ENCODE measurements at regions not wholly inside any gene's neighbourhood (a gene's known extent, or its start where the extent isn't known, plus 50 kb on each side); places are given as distances from the start of the nearest gene placed in this dataset.

DNA sequence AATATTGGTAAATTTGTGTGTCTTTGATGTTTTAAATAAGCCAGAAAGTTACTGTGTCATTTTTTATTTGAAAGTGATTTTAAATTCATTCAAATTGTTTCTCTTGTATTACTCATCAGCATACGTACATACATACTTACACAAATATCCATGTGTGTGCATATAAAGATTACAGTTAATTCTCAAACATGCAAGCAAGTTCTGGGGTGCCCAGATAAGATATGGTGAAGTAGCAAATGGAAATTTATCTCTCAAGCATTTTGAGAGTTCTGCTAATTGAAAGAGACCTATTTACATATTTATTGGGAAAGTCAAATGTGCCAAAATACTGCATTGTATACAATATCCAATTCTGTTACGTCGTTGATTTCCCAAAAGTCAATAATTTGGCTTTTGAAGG, 1024.0 kb upstream of the CNTN5 start:
- ChIA-PET CTCF (no interaction called here), POLR2A (no interaction called here)
- 19% methylated on average over 3 of the region's 3 CpGs for WGBS (ENCODE audit: missing lambda C conversion rate)
- Histone ChIP-seq H3K4me3 (no peak overlapping the region), H3K4me2 (no peak overlapping the region), H3K27ac (no peak overlapping the region), H3K4me1 (no peaks in the 10 kb centered on the region), H3K9me3 (no peaks in the 10 kb centered on the region)
- TF ChIP-seq, protein P1, sequence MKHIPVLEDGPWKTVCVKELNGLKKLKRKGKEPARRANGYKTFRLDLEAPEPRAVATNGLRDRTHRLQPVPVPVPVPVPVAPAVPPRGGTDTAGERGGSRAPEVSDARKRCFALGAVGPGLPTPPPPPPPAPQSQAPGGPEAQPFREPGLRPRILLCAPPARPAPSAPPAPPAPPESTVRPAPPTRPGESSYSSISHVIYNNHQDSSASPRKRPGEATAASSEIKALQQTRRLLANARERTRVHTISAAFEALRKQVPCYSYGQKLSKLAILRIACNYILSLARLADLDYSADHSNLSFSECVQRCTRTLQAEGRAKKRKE (CRISPR knock-in tag; IDR thresholded peaks at IDR 0.05; ENCODE audit: low read depth) = no peak
- no peak for TF ChIP-seq ZFP36 (IDR thresholded peaks at IDR 0.05; ENCODE audit: borderline replicate concordance, partially characterized antibody)
- no peak for TF ChIP-seq ZC3H11A (IDR thresholded peaks at IDR 0.05)
- TF ChIP-seq POLR2AphosphoS2 (conservative IDR thresholded peaks at IDR 0.05; ENCODE audit: low read length) = no peak
- no peak for TF ChIP-seq MAFK (IDR thresholded peaks at IDR 0.05; ENCODE audit: partially characterized antibody)
- TF ChIP-seq FOSB (CRISPR knock-in tag; IDR thresholded peaks at IDR 0.05) = no peak
- TF ChIP-seq, protein P2, sequence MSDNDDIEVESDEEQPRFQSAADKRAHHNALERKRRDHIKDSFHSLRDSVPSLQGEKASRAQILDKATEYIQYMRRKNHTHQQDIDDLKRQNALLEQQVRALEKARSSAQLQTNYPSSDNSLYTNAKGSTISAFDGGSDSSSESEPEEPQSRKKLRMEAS (IDR thresholded peaks at IDR 0.05) = no peak
- TF ChIP-seq, protein P3, sequence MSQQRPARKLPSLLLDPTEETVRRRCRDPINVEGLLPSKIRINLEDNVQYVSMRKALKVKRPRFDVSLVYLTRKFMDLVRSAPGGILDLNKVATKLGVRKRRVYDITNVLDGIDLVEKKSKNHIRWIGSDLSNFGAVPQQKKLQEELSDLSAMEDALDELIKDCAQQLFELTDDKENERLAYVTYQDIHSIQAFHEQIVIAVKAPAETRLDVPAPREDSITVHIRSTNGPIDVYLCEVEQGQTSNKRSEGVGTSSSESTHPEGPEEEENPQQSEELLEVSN (IDR thresholded peaks at IDR 0.05; ENCODE audit: borderline replicate concordance, low read depth) = no peak
- TF ChIP-seq CBX8 (IDR thresholded peaks at IDR 0.05) = no peak
- TF ChIP-seq, protein P4, sequence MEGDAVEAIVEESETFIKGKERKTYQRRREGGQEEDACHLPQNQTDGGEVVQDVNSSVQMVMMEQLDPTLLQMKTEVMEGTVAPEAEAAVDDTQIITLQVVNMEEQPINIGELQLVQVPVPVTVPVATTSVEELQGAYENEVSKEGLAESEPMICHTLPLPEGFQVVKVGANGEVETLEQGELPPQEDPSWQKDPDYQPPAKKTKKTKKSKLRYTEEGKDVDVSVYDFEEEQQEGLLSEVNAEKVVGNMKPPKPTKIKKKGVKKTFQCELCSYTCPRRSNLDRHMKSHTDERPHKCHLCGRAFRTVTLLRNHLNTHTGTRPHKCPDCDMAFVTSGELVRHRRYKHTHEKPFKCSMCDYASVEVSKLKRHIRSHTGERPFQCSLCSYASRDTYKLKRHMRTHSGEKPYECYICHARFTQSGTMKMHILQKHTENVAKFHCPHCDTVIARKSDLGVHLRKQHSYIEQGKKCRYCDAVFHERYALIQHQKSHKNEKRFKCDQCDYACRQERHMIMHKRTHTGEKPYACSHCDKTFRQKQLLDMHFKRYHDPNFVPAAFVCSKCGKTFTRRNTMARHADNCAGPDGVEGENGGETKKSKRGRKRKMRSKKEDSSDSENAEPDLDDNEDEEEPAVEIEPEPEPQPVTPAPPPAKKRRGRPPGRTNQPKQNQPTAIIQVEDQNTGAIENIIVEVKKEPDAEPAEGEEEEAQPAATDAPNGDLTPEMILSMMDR (IDR thresholded peaks at IDR 0.05) = no peak
- FAIRE-seq (no peak), DNase-seq (ENCODE audit: low read depth in 1 of 2, low spot score in 1 of 2) (no peak), ATAC-seq (no peak)

DNA sequence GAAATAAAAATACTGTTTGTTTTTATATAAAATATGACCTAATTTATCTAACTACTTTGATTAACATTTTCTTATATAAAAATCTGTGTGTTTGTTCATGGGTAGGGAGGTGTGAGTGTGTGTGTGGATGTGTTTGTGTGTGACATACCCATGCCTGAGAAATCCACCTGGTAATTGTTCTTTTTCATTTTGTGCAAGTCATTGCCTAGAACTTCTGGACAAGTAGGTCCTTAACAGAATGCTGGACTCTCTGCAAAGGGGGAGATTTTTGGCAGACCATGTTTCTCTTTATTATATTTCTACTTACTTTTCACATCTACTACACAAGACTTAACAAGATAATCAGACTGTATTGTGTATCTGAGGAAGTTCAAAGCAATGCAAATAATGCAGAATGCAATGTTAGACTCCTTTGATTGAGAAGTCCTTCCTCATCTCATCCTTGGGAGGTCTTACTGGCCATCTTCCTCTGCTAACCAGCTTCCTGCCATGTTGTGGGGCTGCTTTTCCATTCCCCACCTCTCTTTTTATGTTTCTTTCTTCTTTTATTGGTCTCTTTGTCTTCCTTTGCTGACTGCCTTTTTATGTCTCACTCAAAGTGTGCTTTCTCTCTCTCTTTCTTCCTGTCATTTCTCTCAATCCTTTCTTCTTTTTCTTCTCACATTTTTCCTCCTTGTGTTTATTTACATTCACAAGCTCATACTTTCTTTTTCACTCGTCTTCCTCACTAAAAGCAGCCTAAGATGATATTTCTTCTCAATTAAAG, 1017.0 kb upstream of the CNTN5 start:
- Histone ChIP-seq H3K4me3 (no peak overlapping the region), H3K4me2 (no peak overlapping the region), H3K27ac (no peak overlapping the region), H3K9me3 (no peaks in the 10 kb centered on the region), H3K4me1 (no peaks in the 10 kb centered on the region)
- ATAC-seq (no peak), DNase-seq (ENCODE audit: low read depth in 1 of 2, low spot score in 1 of 2) (no peak), FAIRE-seq (no peak)
- 0% methylated on average over 1 of the region's 1 CpG for WGBS (ENCODE audit: missing lambda C conversion rate)
- POLR2A ChIA-PET = no interaction called here
- CTCF ChIA-PET = no interaction called here
- TF ChIP-seq, protein P2 (IDR thresholded peaks at IDR 0.05) = no peak
- no peak for TF ChIP-seq RNF2 (IDR thresholded peaks at IDR 0.05; ENCODE audit: borderline replicate concordance, low read depth)
- no peak for TF ChIP-seq CHD2 (IDR thresholded peaks at IDR 0.05; ENCODE audit: low read length, partially characterized antibody)
- TF ChIP-seq, protein P5, sequence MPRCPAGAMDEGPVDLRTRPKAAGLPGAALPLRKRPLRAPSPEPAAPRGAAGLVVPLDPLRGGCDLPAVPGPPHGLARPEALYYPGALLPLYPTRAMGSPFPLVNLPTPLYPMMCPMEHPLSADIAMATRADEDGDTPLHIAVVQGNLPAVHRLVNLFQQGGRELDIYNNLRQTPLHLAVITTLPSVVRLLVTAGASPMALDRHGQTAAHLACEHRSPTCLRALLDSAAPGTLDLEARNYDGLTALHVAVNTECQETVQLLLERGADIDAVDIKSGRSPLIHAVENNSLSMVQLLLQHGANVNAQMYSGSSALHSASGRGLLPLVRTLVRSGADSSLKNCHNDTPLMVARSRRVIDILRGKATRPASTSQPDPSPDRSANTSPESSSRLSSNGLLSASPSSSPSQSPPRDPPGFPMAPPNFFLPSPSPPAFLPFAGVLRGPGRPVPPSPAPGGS (IDR thresholded peaks at IDR 0.05) = no peak
- TF ChIP-seq ESRRA (IDR thresholded peaks at IDR 0.05; ENCODE audit: borderline replicate concordance, low read length) = no peak
- TF ChIP-seq POLR2AphosphoS2 (conservative IDR thresholded peaks at IDR 0.05; ENCODE audit: low read length) = no peak
- TF ChIP-seq FOXS1 (CRISPR knock-in tag; IDR thresholded peaks at IDR 0.05) = no peak
- TF ChIP-seq MAFK (IDR thresholded peaks at IDR 0.05; ENCODE audit: partially characterized antibody) = no peak
- TF ChIP-seq SREBF2 (IDR thresholded peaks at IDR 0.05) = no peak

DNA sequence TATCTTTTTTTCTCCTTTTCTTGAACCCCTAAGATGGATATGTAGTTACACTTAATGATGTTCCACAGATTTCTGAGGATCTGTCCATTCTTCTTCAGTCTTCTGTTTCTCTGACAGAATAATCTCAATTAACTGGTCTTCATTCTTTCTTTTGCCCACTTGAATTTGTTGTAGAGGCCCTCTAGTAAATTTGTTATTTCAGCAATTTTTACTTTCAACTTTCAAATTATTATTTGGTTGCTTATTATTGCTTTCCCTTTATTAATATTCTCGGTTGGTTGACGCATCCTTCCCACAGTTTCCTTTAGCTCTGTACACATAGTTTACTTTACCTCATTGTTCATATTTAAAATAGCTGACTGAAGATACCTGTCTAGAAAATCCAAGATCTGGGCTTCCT, 1013.7 kb upstream of the CNTN5 start:
- Histone ChIP-seq H3K9me3 (no peaks in the 10 kb centered on the region), H3K4me2 (no peak overlapping the region), H3K27ac (no peak overlapping the region), H3K4me3 (no peak overlapping the region), H3K4me1 (no peaks in the 10 kb centered on the region)
- ChIA-PET CTCF (no interaction called here), POLR2A (no interaction called here)
- no peak for DNase-seq (ENCODE audit: low read depth in 1 of 2, low spot score in 1 of 2)
- ATAC-seq = no peak
- peak; percentile 17 for TF ChIP-seq MAFK (IDR thresholded peaks at IDR 0.05; ENCODE audit: partially characterized antibody)
- no peak for TF ChIP-seq HEYL (CRISPR knock-in tag; IDR thresholded peaks at IDR 0.05)
- no peak for TF ChIP-seq CHD2 (IDR thresholded peaks at IDR 0.05; ENCODE audit: low read length, partially characterized antibody)
- TF ChIP-seq HOXB13 (CRISPR knock-in tag; IDR thresholded peaks at IDR 0.05; ENCODE audit: low read depth) = no peak
- no peak for FAIRE-seq
- 80% methylated on average over 2 of the region's 2 CpGs for WGBS (ENCODE audit: missing lambda C conversion rate)

Data from A549 (cell line).